ENCODE measurements at regions not wholly inside any gene's neighbourhood (a gene's known extent, or its start where the extent isn't known, plus 50 kb on each side); places are given as distances from the start of the nearest gene placed in this dataset.

- TF ChIP-seq CTCF (conservative IDR thresholded peaks at IDR 0.05; ENCODE audit: low read depth, low read length): no peak
- DNase-seq (ENCODE audit: low read depth): no peak
- H3K4me3 ChIP-seq (ENCODE audit: low read depth, low read length): no peak overlapping the region
These were observed 91.6 kb downstream of the EDN3 start for GRCh38 chr20:59391975-59392374.

- TF ChIP-seq CTCF (conservative IDR thresholded peaks at IDR 0.05; ENCODE audit: low read depth, low read length): no peak
- no peak for DNase-seq (ENCODE audit: low read depth)
These were observed 92.3 kb downstream of the EDN3 start for GRCh38 chr20:59392736-59393135.

GRCh38 chr20:59393142-59393541 is 92.7 kb downstream of the EDN3 start:
- no peak for DNase-seq (ENCODE audit: low read depth)
- H3K4me3 ChIP-seq (ENCODE audit: low read depth, low read length): no peak overlapping the region
- TF ChIP-seq CTCF (conservative IDR thresholded peaks at IDR 0.05; ENCODE audit: low read depth, low read length): no peak

More at GRCh38 chr20:59392736-59393135, 92.3 kb downstream of the EDN3 start:
- no peak overlapping the region for H3K4me3 ChIP-seq (ENCODE audit: low read depth, low read length)

- TF ChIP-seq CTCF (conservative IDR thresholded peaks at IDR 0.05; ENCODE audit: low read depth, low read length): no peak
- DNase-seq (ENCODE audit: low read depth): no peak
- H3K4me3 ChIP-seq (ENCODE audit: low read depth, low read length): no peak overlapping the region
These were observed 95.3 kb downstream of the EDN3 start for GRCh38 chr20:59395729-59396128.

GRCh38 chr20:59398537-59399205 is 98.3 kb downstream of the EDN3 start:
- no peak overlapping the region for H3K4me3 ChIP-seq (ENCODE audit: low read depth, low read length)
- DNase-seq (ENCODE audit: low read depth): no peak
- no peak for TF ChIP-seq CTCF (conservative IDR thresholded peaks at IDR 0.05; ENCODE audit: low read depth, low read length)

GRCh38 chr20:59399426-59400099 is 99.2 kb downstream of the EDN3 start:
- no peak for DNase-seq (ENCODE audit: low read depth)
- no peak overlapping the region for H3K4me3 ChIP-seq (ENCODE audit: low read depth, low read length)
- no peak for TF ChIP-seq CTCF (conservative IDR thresholded peaks at IDR 0.05; ENCODE audit: low read depth, low read length)

GRCh38 chr20:59400708-59401107 is 100.3 kb downstream of the EDN3 start:
- no peak for DNase-seq (ENCODE audit: low read depth)
- no peak overlapping the region for H3K4me3 ChIP-seq (ENCODE audit: low read depth, low read length)
- no peak for TF ChIP-seq CTCF (conservative IDR thresholded peaks at IDR 0.05; ENCODE audit: low read depth, low read length)
